Calu3 (cell line): ENCODE measurements at regions not wholly inside any gene's neighbourhood (a gene's known extent, or its start where the extent isn't known, plus 50 kb on each side); places are given as distances from the start of the nearest gene placed in this dataset.
A peak's percentile ranks its signal among the peaks of the same experiment; 100 is the strongest.

Source experiments
- BruUV-seq: library from RNA; stranded (reverse); fragments of 400-500 nt; replicated peaks from 2 replicates; lab custom pipeline; 2021; lab: Mats Ljungman, UMichigan
- CTCF ChIA-PET: fragments of 300-600 bp; sonication (Branson Sonifier 250); formaldehyde crosslinking; loops from one replicate; lab custom pipeline; 2022; ENCODE audit warnings: antibody characterized with exemption; lab: Charles Lee
- DNase-seq: peaks from one replicate; pipeline ENCODE4 v3.0.0; 2022
- H3K27ac Mint-ChIP-seq: one replicate; pipeline ENCODE4 v1.8.0; 2022; ENCODE audit warnings: mixed read lengths; ENCODE audit not compliant: unreplicated experiment
- H3K27me3 Mint-ChIP-seq: one replicate; pipeline ENCODE4 v1.8.0; 2022; ENCODE audit warnings: mixed read lengths; ENCODE audit not compliant: unreplicated experiment
- H3K36me3 Mint-ChIP-seq: one replicate; pipeline ENCODE4 v1.8.0; 2022; ENCODE audit warnings: mild to moderate bottlenecking, moderate library complexity, mixed read lengths; ENCODE audit not compliant: insufficient read depth, unreplicated experiment
- H3K4me1 Mint-ChIP-seq: one replicate; pipeline ENCODE4 v1.8.0; 2022; ENCODE audit warnings: mild to moderate bottlenecking, low read depth, mixed read lengths; ENCODE audit not compliant: unreplicated experiment
- H3K4me3 Mint-ChIP-seq: one replicate; pipeline ENCODE4 v1.8.0; 2022; ENCODE audit warnings: mild to moderate bottlenecking, low read depth, moderate library complexity, mixed read lengths; ENCODE audit not compliant: unreplicated experiment
- H3K9me3 Mint-ChIP-seq: one replicate; pipeline ENCODE4 v1.8.0; 2022; ENCODE audit warnings: low read depth, mixed read lengths; ENCODE audit not compliant: unreplicated experiment
- intact Hi-C: fragments of 100-400 bp; cut with micrococcal nuclease; formaldehyde crosslinking; loops from one replicate; pipeline ENCODE4 v1.10.0; 2022; ENCODE audit not compliant: unreplicated experiment
- TF ChIP-seq, protein P1 (sequence below): fragments of 200-600 bp; IDR thresholded peaks from one replicate; pipeline ENCODE4 v1.8.0; 2022; ENCODE audit warnings: antibody characterized with exemption; ENCODE audit not compliant: unreplicated experiment

DNA sequence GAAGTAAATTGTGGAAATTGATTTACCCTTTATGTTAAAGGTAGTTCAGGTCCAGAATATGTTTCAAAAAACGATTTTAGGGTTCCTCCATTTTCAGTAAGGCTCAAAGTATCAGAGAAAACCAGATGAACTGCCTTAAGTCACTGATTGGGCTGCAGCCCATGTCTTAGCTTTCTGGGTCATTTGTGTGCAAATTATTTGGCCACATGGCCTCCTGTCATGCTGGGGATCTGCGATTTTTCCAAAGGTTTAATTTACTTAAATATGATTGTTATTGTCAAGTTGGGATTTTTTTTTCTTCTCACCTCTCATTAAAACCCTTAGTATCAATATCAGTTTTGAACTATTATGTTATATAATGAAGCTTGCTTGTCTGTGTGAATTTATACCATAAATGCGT, 135.9 kb upstream of the DPYD start:
- H3K4me1 Mint-ChIP-seq: peaks cover 30% of the 10 kb centered on the region
- H3K4me3 Mint-ChIP-seq: no peak overlapping the region
- BruUV-seq: no TSS peak
- no peaks in the 10 kb centered on the region for H3K27me3 Mint-ChIP-seq
- DNase-seq: no peak
- TF ChIP-seq, protein P1, sequence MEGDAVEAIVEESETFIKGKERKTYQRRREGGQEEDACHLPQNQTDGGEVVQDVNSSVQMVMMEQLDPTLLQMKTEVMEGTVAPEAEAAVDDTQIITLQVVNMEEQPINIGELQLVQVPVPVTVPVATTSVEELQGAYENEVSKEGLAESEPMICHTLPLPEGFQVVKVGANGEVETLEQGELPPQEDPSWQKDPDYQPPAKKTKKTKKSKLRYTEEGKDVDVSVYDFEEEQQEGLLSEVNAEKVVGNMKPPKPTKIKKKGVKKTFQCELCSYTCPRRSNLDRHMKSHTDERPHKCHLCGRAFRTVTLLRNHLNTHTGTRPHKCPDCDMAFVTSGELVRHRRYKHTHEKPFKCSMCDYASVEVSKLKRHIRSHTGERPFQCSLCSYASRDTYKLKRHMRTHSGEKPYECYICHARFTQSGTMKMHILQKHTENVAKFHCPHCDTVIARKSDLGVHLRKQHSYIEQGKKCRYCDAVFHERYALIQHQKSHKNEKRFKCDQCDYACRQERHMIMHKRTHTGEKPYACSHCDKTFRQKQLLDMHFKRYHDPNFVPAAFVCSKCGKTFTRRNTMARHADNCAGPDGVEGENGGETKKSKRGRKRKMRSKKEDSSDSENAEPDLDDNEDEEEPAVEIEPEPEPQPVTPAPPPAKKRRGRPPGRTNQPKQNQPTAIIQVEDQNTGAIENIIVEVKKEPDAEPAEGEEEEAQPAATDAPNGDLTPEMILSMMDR: no peak
- H3K27ac Mint-ChIP-seq: no peak overlapping the region
- H3K9me3 Mint-ChIP-seq: no peaks in the 10 kb centered on the region
- CTCF ChIA-PET: interaction anchor here (1.0 kb wide), 1 partner anchor 21 kb away, joined by 3 read pairs; no protein-coding TSS in a partner anchor
- H3K36me3 Mint-ChIP-seq: peaks cover 22% of the 10 kb centered on the region
- intact Hi-C loops: loop anchor here (10.0 kb wide), 2 partner anchors 268 to 782 kb away; no protein-coding TSS in a partner anchor

DNA sequence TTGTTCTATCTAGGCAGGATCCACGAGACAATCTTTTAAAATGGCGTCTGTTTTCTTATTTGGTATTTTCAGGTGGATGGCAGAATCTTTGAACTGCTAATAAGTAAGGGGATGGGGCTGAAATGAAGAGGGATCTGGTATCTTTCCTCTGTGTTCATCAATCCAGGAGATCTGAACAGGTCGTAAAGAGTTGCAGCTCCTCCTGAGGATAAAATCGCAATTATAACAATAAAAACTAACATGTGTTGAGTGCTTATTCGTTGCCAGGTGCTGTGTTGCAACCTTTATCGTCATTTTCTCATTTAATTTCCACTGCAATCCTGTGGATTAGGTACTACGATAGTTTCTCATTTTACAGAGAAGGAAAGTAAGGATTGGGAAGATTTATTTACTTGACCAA, 134.6 kb upstream of the DPYD start:
- Mint-ChIP-seq H3K4me1 (peaks cover 30% of the 10 kb centered on the region), H3K27ac (peak overlapping the region; percentile 85), H3K4me3 (peak overlapping the region; percentile 74), H3K36me3 (peaks cover 22% of the 10 kb centered on the region), H3K9me3 (no peaks in the 10 kb centered on the region), H3K27me3 (no peaks in the 10 kb centered on the region)
- TF ChIP-seq, protein P1: no peak
- intact Hi-C loops: loop anchor here (2.0 to 10.0 kb wide), 3 partner anchors 269 to 781 kb away; no protein-coding TSS in a partner anchor
- DNase-seq: no peak
- CTCF ChIA-PET: no interaction called here
- no TSS peak for BruUV-seq

DNA sequence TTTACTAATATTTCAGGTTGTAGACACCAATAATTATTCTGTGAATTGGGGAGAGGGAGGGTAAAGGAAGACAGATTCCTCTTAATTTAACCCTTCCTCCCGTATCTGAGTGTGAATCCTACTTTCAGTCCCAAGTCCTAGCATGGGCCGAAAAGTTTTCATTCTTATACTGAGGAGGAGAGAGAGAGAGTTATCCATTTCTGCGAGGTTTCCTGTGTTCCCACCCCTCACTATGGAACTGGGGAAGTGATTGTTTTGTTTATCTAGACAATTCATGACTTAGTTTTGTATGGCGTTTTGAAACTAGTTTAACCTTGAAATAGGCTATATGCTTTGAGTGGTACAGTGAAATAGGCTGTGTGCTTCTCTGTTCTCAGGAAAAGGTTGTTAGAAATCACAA, 134.0 kb upstream of the DPYD start:
- CTCF ChIA-PET: no interaction called here
- Mint-ChIP-seq H3K27ac (peak overlapping the region; percentile 85), H3K9me3 (no peaks in the 10 kb centered on the region), H3K4me1 (peaks cover 30% of the 10 kb centered on the region), H3K4me3 (peak overlapping the region; percentile 74), H3K27me3 (no peaks in the 10 kb centered on the region), H3K36me3 (peaks cover 22% of the 10 kb centered on the region)
- TF ChIP-seq, protein P1: no peak
- BruUV-seq: TSS peak; percentile 39
- no peak for DNase-seq
- intact Hi-C loops: loop anchor here (2.0 to 10.0 kb wide), 3 partner anchors 270 to 780 kb away; no protein-coding TSS in a partner anchor

DNA sequence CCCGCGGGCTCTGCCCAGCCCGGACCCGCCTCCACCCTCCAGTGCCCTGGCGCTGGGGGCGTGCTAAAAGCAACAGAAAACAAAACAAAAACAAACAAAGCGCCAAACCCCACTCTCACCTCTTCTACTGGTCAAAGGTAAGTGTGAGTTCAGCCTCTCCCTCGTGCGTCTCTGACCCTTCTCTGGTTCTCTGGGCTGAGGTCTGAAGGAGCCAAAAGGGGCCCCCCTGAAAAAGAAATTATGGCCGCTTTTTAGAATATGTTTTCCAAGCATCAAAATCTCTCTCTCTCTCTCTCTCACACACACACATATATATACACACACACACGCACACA, 133.5 kb upstream of the DPYD start:
- H3K27me3 Mint-ChIP-seq: no peaks in the 10 kb centered on the region
- H3K4me1 Mint-ChIP-seq: peaks cover 30% of the 10 kb centered on the region
- TF ChIP-seq, protein P1: no peak
- H3K4me3 Mint-ChIP-seq: peak overlapping the region; percentile 74
- CTCF ChIA-PET: interaction anchor here (1.1 kb wide), 1 partner anchor 272 kb away, joined by 3 read pairs; no protein-coding TSS in a partner anchor
- H3K27ac Mint-ChIP-seq: peak overlapping the region; percentile 85
- intact Hi-C loops: loop anchor here (2.0 to 10.0 kb wide), 3 partner anchors 270 to 780 kb away; no protein-coding TSS in a partner anchor
- BruUV-seq: no TSS peak
- H3K9me3 Mint-ChIP-seq: no peaks in the 10 kb centered on the region
- peaks cover 22% of the 10 kb centered on the region for H3K36me3 Mint-ChIP-seq
- no peak for DNase-seq
